Fibroblast of villous mesenchyme (primary cell): ENCODE measurements at regions not wholly inside any gene's neighbourhood (a gene's known extent, or its start where the extent isn't known, plus 50 kb on each side); places are given as distances from the start of the nearest gene placed in this dataset.
"Not testable (repeated sequence)": the region's sequence is repeated elsewhere in the genome, so short reads cannot be mapped to it uniquely, and the experiment has no call there.

ENCODE experiments used
- DNase-seq: peaks from one replicate; pipeline ENCODE4 v3.0.0-alpha.2; 2010; ENCODE audit warnings: low read depth
- H3K4me3 ChIP-seq: 2 replicates; pipeline ENCODE4 v1.5.1; 2011; ENCODE audit warnings: low read depth, mild to moderate bottlenecking, low read length
- TF ChIP-seq, protein P1 (sequence below): IDR thresholded peaks from 2 replicates; pipeline ENCODE4 v1.5.1; 2012; ENCODE audit warnings: low read depth, mild to moderate bottlenecking, low read length; ENCODE audit not compliant: insufficient read depth

DNA sequence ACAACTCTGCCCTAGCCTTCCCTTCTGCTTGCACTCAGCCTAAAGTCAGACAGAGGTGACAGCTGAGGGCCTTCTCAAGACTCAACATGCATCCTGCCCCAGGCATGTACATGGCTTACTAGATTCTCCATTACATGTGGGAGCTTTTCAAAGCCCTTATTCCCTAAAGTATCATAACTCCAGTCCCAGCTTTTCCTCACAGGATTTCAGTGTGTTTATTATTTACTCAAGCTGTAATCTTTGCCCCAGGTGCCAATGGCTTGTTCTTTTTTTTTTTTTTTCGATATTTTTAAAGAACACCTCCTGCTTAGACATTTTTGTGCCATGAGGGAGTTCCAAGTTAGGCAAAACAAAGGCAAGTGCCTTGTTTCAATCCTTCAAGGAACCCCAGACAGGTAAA, 154.0 kb upstream of the RADX start:
- no peak overlapping the region for H3K4me3 ChIP-seq
- TF ChIP-seq, protein P1, sequence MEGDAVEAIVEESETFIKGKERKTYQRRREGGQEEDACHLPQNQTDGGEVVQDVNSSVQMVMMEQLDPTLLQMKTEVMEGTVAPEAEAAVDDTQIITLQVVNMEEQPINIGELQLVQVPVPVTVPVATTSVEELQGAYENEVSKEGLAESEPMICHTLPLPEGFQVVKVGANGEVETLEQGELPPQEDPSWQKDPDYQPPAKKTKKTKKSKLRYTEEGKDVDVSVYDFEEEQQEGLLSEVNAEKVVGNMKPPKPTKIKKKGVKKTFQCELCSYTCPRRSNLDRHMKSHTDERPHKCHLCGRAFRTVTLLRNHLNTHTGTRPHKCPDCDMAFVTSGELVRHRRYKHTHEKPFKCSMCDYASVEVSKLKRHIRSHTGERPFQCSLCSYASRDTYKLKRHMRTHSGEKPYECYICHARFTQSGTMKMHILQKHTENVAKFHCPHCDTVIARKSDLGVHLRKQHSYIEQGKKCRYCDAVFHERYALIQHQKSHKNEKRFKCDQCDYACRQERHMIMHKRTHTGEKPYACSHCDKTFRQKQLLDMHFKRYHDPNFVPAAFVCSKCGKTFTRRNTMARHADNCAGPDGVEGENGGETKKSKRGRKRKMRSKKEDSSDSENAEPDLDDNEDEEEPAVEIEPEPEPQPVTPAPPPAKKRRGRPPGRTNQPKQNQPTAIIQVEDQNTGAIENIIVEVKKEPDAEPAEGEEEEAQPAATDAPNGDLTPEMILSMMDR = no peak
- DNase-seq = no peak

DNA sequence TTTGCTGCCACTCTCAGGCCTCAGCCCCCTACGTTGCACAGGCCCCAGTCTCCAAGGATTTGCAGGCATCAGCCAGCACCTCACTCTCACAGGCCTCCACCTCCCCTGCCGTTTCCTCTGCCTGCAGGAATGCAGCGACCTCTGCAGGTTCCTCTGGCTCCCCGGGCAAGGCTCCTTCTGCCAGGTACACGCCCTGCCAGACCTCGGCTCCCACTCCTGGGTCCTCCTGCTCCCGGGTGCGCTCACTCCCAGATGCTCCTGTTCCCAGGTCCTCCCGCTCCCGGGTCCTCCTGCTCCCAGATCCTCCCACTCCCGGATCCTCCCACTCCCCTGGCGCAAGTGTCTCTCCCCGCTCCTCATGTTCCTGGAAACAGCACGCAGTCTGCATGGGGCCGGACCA, 144.4 kb upstream of the RADX start:
- H3K4me3 ChIP-seq = no peak overlapping the region
- DNase-seq = no peak
- TF ChIP-seq, protein P1 = no peak

DNA sequence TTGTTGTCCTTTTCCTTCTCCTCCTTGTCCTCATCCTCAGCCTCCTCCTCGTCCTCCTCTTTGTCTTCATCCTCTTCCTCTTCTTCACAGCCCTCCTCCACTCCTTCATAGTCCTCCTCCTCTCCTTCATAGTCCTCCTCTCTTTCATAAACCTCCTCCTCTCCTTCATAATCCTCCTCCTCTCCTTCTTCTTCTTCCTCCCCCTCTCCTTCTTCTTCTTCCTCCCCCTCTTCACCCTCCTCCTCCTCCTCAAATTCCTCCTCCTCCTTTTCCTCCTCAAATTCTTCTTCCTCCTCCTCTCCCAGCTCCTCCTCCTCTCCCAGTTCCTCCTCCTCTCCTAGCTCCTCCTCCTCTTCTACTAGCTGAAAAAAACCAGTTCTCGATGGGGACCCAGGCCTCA, 143.8 kb upstream of the RADX start:
- DNase-seq = no peak
- no peak overlapping the region for H3K4me3 ChIP-seq
- TF ChIP-seq, protein P1 = no peak

DNA sequence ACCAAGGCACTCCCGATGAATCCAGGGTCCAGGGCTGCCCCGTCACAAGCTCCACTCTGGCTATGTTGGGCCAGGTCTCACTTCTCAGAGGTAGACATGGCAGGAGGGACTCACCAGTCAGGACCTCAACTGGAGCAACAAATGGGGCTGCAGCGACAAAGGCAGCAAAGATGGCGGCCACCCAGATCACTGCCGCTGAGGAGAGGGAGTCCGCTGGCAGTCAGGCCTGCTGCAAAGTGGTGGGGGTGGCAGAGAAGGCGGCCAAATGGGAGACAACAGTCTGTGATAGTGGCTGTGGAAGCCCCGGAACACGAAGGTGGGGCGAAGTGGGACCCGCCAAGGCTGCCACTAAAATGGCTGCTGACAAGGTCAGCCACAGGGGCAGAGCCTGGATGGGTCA, 143.3 kb upstream of the RADX start:
- DNase-seq = no peak
- H3K4me3 ChIP-seq = no peak overlapping the region
- TF ChIP-seq, protein P1 = no peak

DNA sequence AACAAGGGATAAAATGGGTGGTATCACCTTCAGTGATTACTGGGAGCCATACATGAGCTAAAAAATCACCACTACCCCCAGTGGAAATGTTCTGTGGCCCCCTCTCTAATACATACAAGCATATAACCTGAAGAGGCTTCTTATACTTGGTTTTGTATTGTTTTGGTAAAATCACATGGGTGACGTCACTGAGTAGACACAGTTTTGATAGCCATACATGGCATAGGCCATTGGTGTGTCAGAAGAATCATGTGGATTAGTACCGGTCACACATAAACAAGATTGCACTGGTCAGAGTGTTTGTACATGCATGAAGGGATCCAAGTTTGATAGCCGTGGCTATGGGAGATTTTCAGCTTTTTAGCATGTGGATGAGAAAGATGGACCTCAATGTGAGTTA, 131.9 kb upstream of the RADX start:
- DNase-seq = no peak
- TF ChIP-seq, protein P1 = no peak
- H3K4me3 ChIP-seq = no peak overlapping the region

DNA sequence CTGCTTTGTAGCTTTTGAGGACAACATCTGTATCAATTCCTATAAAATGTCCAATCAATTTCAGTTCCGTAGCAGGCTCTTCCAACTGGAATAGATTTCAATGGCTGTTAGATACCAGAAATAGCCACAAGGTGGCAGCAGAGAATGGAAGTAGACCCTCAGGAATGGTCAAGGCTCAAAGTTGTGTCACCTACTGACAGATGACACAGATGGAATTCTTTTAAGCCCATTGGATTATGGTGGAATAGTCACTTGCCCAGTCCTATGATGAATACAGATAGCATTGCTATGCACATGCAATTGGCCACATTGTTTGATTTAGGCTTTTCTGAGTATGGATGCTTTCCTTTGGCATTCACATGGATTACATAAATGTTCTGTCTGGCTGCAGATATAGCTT, 130.4 kb upstream of the RADX start:
- DNase-seq = peak; percentile 33
- TF ChIP-seq, protein P1 = peak; percentile 71
- H3K4me3 ChIP-seq = no peak overlapping the region

DNA sequence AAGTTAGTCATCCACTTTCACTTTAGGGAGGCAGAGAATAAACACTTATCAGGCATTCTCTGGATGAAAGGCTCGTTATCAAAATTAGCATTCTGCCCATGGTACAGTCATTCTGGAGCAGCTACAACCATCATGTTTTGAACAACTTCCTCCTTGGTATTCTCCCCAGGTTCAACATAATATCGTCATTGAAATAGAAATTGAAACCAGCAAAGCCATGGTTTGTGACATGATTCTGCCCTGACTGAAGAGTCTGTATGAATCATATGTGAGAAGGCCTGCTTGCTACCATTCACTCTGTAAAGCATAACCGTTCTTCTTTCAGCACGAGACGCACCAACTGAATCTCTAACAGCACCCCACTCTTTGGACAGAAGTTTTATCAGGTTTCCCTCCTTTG, 127.5 kb upstream of the RADX start:
- no peak for DNase-seq
- no peak overlapping the region for H3K4me3 ChIP-seq
- TF ChIP-seq, protein P1 = no peak

DNA sequence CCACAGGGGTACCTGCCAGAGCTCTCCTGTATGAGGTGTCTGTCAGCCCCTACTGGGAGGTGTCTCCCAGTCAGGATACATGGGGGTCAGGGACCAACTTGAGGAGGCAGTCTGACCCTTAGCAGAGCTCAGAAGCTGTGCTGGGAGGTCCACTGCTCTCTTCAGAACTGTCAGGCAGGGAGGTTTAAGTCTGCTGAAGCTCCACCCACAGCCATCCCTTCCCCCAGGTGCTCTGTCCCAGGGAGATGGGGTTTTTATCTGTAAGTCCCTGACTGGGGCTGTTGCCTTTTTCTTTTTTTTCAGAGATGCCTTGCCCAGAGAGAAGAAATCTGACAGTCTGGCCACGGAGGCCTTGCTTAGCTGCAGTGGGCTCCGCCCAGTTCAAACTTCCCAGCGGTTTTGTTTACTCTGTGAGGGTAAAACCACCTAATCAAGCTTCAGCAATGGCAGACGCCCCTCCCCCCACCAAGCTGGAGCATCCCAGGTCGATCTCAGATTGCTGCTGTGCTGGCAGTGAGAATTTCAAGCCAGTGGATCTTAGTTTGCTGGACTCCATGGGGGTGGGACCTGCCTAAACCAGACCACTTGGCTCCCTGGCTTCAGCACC, 118.5 kb upstream of the RADX start:
- DNase-seq, H3K4me3 ChIP-seq: not testable (repeated sequence)
